DMS153 treated with DMSO at 0.1 percent for 48 hours (cell line): ENCODE measurements at regions not wholly inside any gene's neighbourhood (a gene's known extent, or its start where the extent isn't known, plus 50 kb on each side); places are given as distances from the start of the nearest gene placed in this dataset.
A peak's percentile ranks its signal among the peaks of the same experiment; 100 is the strongest.

Source experiments
- DNase-seq: peaks from one replicate; lab custom pipeline; 2025; ENCODE audit not compliant: unreplicated experiment; lab: John Stamatoyannopoulos, UW

- peak; percentile 2 for DNase-seq
These were observed 94.6 kb downstream of the ZPLD1 start for GRCh38 chr3:102529452-102529851.

DNA sequence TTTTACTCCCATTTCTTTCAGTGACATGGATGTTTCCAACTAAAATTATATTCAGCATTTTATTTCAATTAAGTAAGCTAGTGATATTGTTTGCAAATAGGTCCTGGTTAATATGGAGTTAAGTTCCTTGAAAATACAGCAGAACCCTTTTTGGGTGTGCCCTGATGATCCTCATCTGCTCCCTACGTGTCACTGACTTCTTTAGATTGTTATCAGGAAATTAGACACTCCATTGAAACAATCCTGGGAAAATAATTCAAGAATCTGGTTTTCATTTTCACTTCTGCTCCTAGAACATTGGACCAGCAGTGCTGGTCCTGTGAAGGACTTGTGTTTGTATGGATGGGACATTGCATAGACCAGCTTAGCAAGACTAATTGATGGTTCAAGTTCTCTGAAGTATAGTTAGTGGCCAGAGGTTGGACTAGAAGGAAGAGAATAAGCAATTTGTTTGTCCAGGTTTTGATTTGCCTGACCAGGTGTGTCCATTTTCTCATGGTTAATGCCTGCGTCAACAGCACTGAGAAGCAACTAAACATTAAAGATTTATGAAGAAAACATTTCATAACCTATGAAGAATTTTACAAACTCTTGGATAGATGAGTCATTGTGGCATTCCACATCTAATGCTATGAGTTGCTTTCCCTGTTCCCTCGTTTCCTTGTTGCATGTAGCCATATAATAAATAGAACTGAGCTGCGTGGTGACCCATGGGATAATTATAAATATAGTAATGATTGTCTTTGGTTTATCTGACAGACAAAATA, 95.8 kb downstream of the ZPLD1 start:
- no peak for DNase-seq

- no peak for DNase-seq
These were observed 96.9 kb downstream of the ZPLD1 start for GRCh38 chr3:102531686-102532085.

GRCh38 chr3:102532901-102533300, 98.1 kb downstream of the ZPLD1 start:
- no peak for DNase-seq

GRCh38 chr3:102533784-102534183, 99.0 kb downstream of the ZPLD1 start:
- no peak for DNase-seq

DNA sequence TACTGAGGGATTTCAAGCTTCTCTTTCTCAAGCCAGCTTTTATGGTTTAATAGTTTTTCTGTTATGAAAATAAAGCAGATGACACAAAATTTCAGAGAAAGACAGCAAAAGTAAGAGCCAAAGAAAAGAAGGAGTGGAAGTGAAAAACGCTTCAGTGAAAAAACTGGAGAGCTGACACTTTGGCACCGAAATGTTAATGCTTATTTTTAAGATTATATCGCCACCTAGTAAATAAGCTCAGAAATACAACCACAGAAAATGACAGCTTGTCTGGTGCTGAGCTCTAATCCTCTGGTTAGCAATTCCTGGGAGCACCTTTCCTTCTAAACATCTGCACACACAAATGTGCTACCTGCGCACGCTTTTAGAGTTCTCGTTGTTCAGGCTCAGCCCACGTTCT, 101.6 kb downstream of the ZPLD1 start:
- DNase-seq: peak; percentile 15

DNA sequence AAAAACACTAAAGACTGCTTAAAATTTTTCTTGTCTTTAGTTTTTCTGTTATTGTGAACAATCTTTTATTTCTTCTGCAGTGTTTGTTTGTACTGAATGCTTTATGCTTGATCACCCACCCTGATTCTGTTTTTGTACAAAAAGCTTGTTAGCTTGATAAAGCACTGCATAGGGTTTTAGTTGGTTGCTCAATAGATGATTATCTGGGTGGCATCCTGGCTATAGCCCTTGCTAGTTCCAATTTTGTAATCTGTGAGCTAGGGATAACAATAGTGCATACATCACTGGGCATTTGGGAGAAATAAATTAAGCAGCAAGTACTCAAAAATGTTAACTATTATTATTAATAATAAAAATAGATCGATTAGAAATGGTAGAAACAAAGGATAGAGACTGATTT, 102.3 kb downstream of the ZPLD1 start:
- DNase-seq: no peak

GRCh38 chr3:102544741-102545140, 109.9 kb downstream of the ZPLD1 start:
- no peak for DNase-seq

- no peak for DNase-seq
These were observed 110.5 kb downstream of the ZPLD1 start for GRCh38 chr3:102545276-102545675.

- DNase-seq: no peak
These were observed 119.1 kb downstream of the ZPLD1 start for GRCh38 chr3:102553876-102554275.

DNA sequence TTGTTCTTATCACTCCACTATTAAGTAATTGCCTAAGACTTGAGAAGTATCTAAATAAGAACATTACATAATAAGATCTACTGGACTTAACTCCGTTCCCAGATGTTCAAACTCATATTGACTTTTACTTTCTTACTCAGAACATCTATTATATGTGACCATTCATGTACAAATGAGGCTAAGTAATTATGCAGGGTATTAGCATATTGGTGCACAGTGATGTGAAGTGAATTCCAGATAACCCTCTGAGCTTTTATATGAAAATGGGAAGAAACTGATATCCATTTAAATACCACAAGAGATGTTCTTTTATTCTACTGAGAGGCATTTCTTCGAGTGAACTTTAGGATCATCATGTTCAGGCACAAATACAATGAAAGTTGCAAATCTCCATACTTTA, 135.7 kb downstream of the ZPLD1 start:
- DNase-seq: no peak

- no peak for DNase-seq
These were observed 136.2 kb downstream of the ZPLD1 start for GRCh38 chr3:102571006-102571405.

GRCh38 chr3:102571720-102572384, 137.0 kb downstream of the ZPLD1 start:
- no peak for DNase-seq

DNA sequence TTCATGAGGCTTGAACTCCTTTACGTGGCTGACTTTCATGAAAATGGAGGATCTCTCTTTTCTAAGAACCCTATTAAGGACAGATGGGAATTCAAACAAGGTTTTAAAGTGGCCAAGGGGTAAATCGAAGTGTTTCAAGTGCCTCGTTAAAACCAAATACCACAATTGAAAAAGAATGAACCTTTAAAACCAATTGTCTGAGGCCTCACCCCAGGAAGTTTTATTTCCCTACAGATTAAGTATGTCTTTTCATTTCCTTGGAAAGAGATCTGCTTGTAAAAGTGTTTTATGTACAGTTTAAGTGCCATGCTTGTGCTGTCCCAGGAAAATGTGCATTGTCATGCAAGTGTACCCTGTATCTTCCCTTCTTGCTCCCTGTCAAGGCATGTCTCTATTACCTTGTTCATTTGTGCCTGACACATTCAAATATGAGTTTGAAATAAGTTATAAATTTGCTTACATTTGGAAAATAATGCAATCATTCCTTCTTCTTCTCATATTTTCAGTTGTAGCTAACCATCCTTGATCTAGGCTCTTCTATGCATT, 138.7 kb downstream of the ZPLD1 start:
- no peak for DNase-seq

DNA sequence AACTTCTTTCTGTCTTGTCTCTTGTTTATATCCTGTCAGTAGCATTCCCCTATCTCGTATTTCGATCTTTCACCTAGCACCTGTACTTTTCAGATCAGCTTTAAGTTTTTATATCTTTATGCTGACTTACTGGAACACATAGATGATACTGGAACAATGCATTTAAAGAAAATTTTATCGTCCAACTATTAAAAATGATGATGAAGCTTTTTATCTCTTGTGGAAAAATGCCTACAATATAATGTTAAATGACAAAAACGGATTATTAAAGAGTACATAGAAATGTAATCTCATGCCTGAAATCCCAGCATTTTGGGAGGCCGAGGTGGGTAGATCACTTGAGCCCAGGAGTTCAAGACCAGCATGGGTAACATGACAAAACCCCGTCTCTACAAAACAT, 139.5 kb downstream of the ZPLD1 start:
- DNase-seq: no peak

- DNase-seq: no peak
These were observed 141.8 kb downstream of the ZPLD1 start for GRCh38 chr3:102576651-102577050.

DNA sequence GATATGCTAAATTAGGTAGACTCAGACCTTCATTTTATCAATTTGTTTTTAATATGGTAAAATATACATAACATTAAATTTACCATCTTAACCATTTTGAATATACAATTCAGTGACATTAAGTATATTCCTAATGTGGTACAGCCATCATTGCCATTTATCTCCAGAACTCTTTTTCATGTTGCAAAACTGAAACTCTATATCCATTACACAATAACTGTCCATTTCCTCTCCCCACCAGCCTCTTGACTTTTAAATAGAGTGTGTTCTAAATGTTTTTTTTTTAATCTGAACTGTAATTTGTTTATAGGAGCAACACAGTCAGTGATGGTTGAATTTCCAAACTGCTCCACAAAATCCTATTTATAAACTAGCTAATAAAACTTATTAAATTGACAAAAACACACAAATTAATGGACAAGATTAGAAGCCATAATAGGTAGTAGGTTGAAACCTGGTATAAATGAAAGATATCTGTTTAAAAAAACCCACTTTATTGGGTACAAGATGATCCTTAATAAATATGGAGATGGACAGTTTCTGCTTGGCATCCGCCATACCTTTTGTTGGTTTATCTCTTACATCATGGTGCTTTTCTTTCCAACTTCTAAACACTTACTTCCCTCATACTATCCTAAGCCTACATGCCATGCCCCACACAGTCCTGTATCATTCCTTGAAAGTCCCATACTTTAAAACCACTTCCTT, 142.4 kb downstream of the ZPLD1 start:
- DNase-seq: no peak

DNA sequence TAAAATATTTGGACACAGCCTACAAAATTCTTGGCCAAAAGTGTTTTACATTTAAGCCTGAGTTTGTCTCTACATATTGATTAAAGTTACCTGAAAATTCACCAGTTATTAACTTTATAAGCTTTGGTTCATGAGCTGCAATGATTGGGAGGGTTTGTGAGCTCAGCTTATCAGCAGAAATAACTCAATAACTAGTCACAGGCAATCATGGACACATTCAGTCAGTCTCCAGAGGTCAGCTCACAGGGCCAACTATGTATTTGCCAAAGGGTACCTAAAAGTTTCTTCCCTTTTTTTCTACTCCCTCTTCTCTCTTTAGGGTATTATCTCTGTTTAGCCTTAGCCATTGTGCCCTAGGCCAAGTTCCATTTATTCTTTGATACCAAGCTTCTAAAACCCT, 145.9 kb downstream of the ZPLD1 start:
- no peak for DNase-seq

GRCh38 chr3:102586485-102586884, 151.7 kb downstream of the ZPLD1 start:
- no peak for DNase-seq

DNA sequence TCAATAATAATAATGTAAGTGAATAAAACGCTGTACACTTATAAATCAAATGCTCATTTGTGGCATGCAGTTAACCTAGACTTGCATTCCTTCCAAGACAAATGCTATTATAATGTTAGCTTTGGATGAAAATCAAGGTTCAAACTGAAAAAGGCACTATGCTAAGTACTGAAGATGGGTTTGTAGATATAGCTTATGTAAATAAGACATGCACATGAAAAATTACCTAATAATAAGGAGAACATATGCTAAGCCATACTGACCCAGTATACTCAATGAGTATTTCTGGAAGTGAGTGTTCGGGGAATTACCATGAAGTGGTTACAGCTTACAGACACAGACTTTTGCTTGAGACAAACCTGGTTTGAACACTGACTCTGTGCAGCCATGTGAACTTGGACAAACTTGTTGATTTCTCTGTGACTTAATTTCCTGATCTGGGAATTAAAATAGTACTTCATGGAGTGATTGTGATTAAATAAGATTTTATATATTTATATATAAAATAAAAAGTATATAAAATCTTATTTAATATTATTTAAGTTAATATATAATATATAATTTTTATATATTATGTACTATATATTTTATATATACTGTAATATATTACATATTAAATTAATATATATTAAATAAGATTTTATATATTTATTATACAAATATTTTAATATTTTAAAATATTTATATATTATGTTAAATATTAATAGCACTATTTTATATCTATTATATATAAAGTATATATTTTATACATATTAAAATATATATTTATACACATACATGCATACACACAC, 159.2 kb downstream of the ZPLD1 start:
- DNase-seq: no peak

GRCh38 chr3:102595057-102595456, 160.2 kb downstream of the ZPLD1 start:
- DNase-seq: no peak
